Right atrium auricular region (tissue), 2 donors: ENCODE measurements at regions not wholly inside any gene's neighbourhood (a gene's known extent, or its start where the extent isn't known, plus 50 kb on each side); places are given as distances from the start of the nearest gene placed in this dataset.
A peak's percentile ranks its signal among the peaks of the same experiment; 100 is the strongest.

ENCODE experiments used
- DNase-seq: peaks from one replicate; pipeline ENCODE4 v3.0.0-alpha.2; 2019; ENCODE audit warnings: low spot score
- H3K27ac ChIP-seq, 2 donors: fragments of 200-600 bp; sonication (generic); 1 replicate in 1 of 2; 2 replicates in 1 of 2; pipeline ENCODE4 v1.5.1; 2016 to 2019
- H3K27me3 ChIP-seq, 2 donors: fragments of 200-600 bp; sonication (generic); one replicate each; pipeline versions ENCODE4 v1.5.1 to v1.6.0; 2017 to 2019
- H3K36me3 ChIP-seq: fragments of 200-600 bp; sonication (generic); one replicate; pipeline ENCODE4 v1.5.1; 2016
- H3K4me1 ChIP-seq, 2 donors: fragments of 200-600 bp; sonication (generic); one replicate each; pipeline versions ENCODE4 v1.5.1 to v1.6.0; 2017 to 2019
- H3K4me3 ChIP-seq, 2 donors: fragments of 200-600 bp; sonication (generic); 1 replicate in 1 of 2; 2 replicates in 1 of 2; pipeline ENCODE4 v1.5.1; 2017 to 2019; ENCODE audit warnings: mild to moderate bottlenecking in 1 of 2, moderate library complexity in 1 of 2
- H3K9me3 ChIP-seq, 2 donors: fragments of 200-600 bp; sonication (generic); one replicate each; pipeline ENCODE4 v1.5.1; 2019
- TF ChIP-seq, protein P1 (sequence below), 2 donors: fragments of 200-600 bp; sonication (generic); IDR thresholded peaks; one replicate each; pipeline ENCODE4 v1.5.1; 2019; ENCODE audit warnings: antibody characterized with exemption in 2 of 2

DNA sequence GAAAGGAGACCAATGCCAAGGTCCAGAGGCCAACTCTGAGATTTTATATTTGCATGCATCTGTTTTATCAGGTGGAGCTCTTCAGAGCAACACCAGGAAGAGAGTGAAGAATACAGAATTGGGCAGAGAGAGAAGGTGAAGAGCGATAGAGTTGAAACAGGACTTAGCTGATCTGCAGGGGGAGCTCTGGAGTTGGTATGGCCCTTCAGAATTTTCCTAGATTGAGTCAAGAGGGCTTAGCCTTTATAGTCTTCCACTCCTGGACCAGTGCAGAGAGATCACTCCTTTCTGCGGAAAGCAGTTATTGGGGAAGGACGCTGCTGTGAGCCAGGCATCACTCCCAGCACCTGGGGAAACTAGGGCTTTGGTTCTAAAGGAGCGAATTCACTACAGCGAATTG is 105.0 kb upstream of the DGKB start:
- TF ChIP-seq, protein P1, sequence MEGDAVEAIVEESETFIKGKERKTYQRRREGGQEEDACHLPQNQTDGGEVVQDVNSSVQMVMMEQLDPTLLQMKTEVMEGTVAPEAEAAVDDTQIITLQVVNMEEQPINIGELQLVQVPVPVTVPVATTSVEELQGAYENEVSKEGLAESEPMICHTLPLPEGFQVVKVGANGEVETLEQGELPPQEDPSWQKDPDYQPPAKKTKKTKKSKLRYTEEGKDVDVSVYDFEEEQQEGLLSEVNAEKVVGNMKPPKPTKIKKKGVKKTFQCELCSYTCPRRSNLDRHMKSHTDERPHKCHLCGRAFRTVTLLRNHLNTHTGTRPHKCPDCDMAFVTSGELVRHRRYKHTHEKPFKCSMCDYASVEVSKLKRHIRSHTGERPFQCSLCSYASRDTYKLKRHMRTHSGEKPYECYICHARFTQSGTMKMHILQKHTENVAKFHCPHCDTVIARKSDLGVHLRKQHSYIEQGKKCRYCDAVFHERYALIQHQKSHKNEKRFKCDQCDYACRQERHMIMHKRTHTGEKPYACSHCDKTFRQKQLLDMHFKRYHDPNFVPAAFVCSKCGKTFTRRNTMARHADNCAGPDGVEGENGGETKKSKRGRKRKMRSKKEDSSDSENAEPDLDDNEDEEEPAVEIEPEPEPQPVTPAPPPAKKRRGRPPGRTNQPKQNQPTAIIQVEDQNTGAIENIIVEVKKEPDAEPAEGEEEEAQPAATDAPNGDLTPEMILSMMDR (IDR thresholded peaks at IDR 0.05), result peak in 1 of 2 donors; percentile 16
- DNase-seq, result no peak
- H3K27ac ChIP-seq, result no peak overlapping the region
- no peaks in the 10 kb centered on the region for H3K27me3 ChIP-seq
- H3K4me1 ChIP-seq, result no peaks in the 10 kb centered on the region
- H3K4me3 ChIP-seq, result no peak overlapping the region
- H3K36me3 ChIP-seq, result no peaks in the 10 kb centered on the region
- H3K9me3 ChIP-seq, result no peaks in the 10 kb centered on the region

- no peaks in the 10 kb centered on the region for H3K36me3 ChIP-seq
- H3K9me3 ChIP-seq, result no peaks in the 10 kb centered on the region
- no peak for DNase-seq
- no peaks in the 10 kb centered on the region for H3K4me1 ChIP-seq
- TF ChIP-seq, protein P1 (IDR thresholded peaks at IDR 0.05), result no peak
- no peaks in the 10 kb centered on the region for H3K27me3 ChIP-seq
- H3K4me3 ChIP-seq, result no peak overlapping the region
- H3K27ac ChIP-seq, result no peak overlapping the region
These were observed 103.1 kb upstream of the DGKB start for GRCh38 chr7:15005672-15006071.

- Histone ChIP-seq H3K4me3 (no peak overlapping the region), H3K9me3 (no peaks in the 10 kb centered on the region), H3K4me1 (no peaks in the 10 kb centered on the region), H3K27ac (no peak overlapping the region), H3K27me3 (no peaks in the 10 kb centered on the region), H3K36me3 (no peaks in the 10 kb centered on the region)
- DNase-seq, result no peak
- TF ChIP-seq, protein P1 (IDR thresholded peaks at IDR 0.05), result no peak
These were observed 97.6 kb upstream of the DGKB start for GRCh38 chr7:15000157-15000556.

GRCh38 chr7:14999331-14999730 is 96.8 kb upstream of the DGKB start:
- no peaks in the 10 kb centered on the region for H3K27me3 ChIP-seq
- H3K9me3 ChIP-seq, result no peaks in the 10 kb centered on the region
- DNase-seq, result no peak
- H3K27ac ChIP-seq, result no peak overlapping the region
- no peaks in the 10 kb centered on the region for H3K36me3 ChIP-seq
- H3K4me1 ChIP-seq, result no peaks in the 10 kb centered on the region
- TF ChIP-seq, protein P1 (IDR thresholded peaks at IDR 0.05), result no peak
- no peak overlapping the region for H3K4me3 ChIP-seq

GRCh38 chr7:14995774-14996173 is 93.2 kb upstream of the DGKB start:
- no peak for DNase-seq
- Histone ChIP-seq H3K4me1 (no peaks in the 10 kb centered on the region), H3K4me3 (no peak overlapping the region), H3K36me3 (no peaks in the 10 kb centered on the region), H3K27ac (no peak overlapping the region), H3K9me3 (no peaks in the 10 kb centered on the region), H3K27me3 (no peaks in the 10 kb centered on the region)
- TF ChIP-seq, protein P1 (IDR thresholded peaks at IDR 0.05), result no peak

GRCh38 chr7:14988941-14989340 is 86.4 kb upstream of the DGKB start:
- Histone ChIP-seq H3K27ac (no peak overlapping the region), H3K4me1 (no peaks in the 10 kb centered on the region), H3K9me3 (peaks cover 0 to under 1% of the 10 kb centered on the region in 2 donors), H3K27me3 (no peaks in the 10 kb centered on the region), H3K4me3 (no peak overlapping the region), H3K36me3 (no peaks in the 10 kb centered on the region)
- TF ChIP-seq, protein P1 (IDR thresholded peaks at IDR 0.05), result no peak
- no peak for DNase-seq
